22Rv1 (cell line): ENCODE measurements at regions not wholly inside any gene's neighbourhood (a gene's known extent, or its start where the extent isn't known, plus 50 kb on each side); places are given as distances from the start of the nearest gene placed in this dataset.

Experiments used
- H3K27ac ChIP-seq: fragments of 450-650 bp; 2 replicates; pipeline ENCODE4 v1.5.1; 2017
- ZFX ChIP-seq: fragments of 450-650 bp; IDR thresholded peaks from 2 replicates; pipeline ENCODE4 v1.6.1; 2017; ENCODE audit warnings: antibody characterized with exemption, borderline replicate concordance
- TF ChIP-seq, protein P1 (sequence below): fragments of 450-650 bp; IDR thresholded peaks from 2 replicates; pipeline ENCODE4 v1.5.1; 2017; ENCODE audit warnings: mild to moderate bottlenecking

DNA sequence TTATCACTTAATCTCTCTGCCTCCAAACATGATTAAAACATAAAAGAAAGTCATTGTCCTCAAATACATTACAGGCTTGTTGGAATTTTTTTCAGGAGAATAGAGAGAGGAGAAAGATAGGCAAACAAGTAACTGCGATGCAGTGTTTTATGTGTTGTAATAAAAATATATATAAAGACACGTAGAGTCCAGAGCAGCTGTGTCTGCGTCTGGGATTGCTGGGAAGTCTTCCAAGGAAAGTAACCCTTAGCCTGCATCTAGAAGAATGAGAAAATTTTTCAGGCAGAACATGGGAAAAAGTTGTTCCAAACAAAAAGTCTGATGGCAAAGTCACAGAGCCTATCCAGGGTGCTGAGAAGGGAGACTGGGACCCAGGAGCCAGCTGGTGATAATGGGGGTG is 91.8 kb upstream of the ST6GAL2 start:
- no peak overlapping the region for H3K27ac ChIP-seq
- TF ChIP-seq ZFX = no peak
- TF ChIP-seq, protein P1, sequence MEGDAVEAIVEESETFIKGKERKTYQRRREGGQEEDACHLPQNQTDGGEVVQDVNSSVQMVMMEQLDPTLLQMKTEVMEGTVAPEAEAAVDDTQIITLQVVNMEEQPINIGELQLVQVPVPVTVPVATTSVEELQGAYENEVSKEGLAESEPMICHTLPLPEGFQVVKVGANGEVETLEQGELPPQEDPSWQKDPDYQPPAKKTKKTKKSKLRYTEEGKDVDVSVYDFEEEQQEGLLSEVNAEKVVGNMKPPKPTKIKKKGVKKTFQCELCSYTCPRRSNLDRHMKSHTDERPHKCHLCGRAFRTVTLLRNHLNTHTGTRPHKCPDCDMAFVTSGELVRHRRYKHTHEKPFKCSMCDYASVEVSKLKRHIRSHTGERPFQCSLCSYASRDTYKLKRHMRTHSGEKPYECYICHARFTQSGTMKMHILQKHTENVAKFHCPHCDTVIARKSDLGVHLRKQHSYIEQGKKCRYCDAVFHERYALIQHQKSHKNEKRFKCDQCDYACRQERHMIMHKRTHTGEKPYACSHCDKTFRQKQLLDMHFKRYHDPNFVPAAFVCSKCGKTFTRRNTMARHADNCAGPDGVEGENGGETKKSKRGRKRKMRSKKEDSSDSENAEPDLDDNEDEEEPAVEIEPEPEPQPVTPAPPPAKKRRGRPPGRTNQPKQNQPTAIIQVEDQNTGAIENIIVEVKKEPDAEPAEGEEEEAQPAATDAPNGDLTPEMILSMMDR = no peak

DNA sequence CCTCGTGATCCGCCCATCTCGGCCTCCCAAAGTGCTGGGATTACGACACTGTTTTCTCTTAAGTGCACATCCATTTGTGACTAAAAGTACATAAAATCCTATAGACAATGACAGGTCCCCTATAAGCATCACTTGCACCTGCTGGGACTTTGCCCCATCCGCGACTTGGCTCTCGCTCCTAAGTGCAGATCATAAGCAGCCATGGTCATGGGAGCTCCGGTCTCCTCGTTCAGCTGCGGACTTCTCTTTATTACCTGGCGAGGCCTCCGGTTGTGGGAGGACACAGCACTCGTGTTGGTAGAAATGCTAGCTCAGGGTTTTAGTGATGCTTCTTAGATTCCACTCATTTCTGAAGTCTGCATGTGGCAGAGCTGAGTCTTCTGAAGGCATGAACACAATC is 92.7 kb upstream of the ST6GAL2 start:
- no peak for TF ChIP-seq ZFX
- TF ChIP-seq, protein P1 = no peak
- H3K27ac ChIP-seq = no peak overlapping the region

DNA sequence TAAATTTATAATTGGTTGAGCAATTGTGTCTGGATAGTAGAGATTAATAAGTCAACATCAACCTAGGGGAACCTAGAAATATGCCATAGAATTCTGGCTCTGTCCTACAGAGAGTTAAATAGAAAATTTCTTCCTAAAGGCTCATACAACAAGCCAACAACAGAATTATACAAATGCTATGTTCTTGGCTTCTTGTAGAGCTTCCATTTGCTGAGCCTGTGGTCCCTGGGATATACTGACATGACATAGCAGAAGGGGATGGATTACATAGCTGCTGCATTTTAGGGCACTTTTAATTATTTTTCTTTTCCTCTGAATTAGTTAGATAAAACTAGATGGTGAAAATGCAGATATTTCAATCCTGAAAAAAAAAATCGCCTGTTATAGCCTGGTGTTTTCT is 95.5 kb upstream of the ST6GAL2 start:
- TF ChIP-seq, protein P1 = no peak
- TF ChIP-seq ZFX = no peak
- no peak overlapping the region for H3K27ac ChIP-seq

DNA sequence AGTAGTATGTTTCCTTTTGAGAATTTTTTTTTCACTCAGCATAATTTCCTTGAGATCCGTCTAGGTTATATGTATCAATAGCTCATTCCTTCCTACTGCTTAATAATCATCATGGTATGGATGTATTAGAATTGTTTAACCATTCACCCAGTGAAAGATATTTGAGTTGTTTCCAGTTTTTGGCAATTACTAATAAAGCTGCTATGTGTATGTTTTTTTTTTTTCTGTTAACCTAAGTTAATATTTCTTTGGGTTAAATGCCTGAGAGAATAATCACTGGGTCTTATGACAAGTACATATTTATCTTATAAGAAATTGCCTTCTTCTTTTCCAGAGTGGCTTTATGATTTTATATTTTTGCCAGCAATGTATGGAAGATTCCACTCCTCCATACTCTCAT is 96.4 kb upstream of the ST6GAL2 start:
- TF ChIP-seq, protein P1 = no peak
- TF ChIP-seq ZFX = no peak
- H3K27ac ChIP-seq = no peak overlapping the region

DNA sequence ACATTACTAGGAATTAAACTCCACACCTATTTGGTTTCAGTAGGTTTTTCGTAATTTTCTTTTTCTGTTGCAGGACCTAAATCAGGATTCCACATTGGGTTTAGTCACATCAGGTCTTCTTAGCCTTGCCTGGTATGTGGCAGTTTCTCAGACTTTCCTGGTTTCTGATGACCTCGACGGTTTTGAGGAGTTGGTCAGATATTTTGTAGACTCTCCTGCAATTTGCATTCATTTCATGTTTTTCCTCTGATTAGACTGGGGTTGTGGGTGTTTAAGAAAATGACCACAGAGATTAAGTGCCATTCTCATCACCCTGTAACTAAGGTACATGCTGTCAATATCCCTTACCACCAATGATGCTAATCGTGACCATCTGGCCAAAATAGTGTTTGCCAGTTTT is 97.3 kb upstream of the ST6GAL2 start:
- TF ChIP-seq, protein P1 = no peak
- no peak for TF ChIP-seq ZFX
- no peak overlapping the region for H3K27ac ChIP-seq

DNA sequence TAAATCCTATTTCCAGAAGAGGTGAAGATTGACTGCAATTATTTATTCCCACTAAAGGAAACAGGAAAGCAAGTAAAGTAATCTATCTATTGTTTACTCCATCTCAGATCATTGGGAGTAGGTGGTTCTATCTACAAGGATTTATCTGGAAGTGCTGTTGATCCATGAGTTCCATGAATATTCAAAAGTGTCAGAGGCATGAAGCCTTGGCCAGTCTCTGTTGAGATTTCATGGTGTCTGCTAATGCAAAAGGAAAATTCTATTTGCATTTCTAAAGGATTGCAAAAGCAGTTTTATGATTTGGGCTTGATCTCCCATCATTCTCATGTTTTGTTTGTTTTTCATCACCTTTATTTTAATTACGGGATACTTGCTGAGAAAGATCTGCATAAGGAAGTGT is 102.4 kb upstream of the ST6GAL2 start:
- TF ChIP-seq, protein P1 = no peak
- TF ChIP-seq ZFX = no peak
- no peak overlapping the region for H3K27ac ChIP-seq

DNA sequence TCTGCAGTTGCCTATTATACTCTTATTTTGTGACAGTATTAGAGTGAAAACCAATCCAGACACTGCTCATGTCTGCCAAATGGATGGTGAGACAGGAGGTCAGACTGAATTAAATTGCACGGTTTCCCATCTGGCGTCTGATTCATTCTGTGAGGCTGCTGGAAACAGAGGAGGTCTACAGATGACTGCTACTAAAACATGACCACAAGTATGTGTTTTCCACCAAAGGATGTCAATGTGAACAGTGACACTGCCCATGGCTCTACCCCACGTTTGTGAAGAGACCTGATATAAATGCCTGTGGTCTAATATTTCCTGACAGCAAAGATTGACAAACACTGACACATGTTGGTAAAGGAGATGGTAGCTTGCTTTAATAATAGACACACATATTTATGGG is 104.3 kb upstream of the ST6GAL2 start:
- H3K27ac ChIP-seq = no peak overlapping the region
- TF ChIP-seq, protein P1 = no peak
- no peak for TF ChIP-seq ZFX
